ENCODE measurements at regions not wholly inside any gene's neighbourhood (a gene's known extent, or its start where the extent isn't known, plus 50 kb on each side); places are given as distances from the start of the nearest gene placed in this dataset.
"Not testable (repeated sequence)": the region's sequence is repeated elsewhere in the genome, so short reads cannot be mapped to it uniquely, and the experiment has no call there.

- no peak for DNase-seq
Measured at GRCh38 chr22:44574640-44575380, 76.8 kb upstream of the RTL6 start.

- no peak for DNase-seq
Measured at GRCh38 chr22:44574057-44574639, 76.1 kb upstream of the RTL6 start.

GRCh38 chr22:44573451-44573850, 75.4 kb upstream of the RTL6 start:
- DNase-seq = no peak

- no peak for DNase-seq
Measured at GRCh38 chr22:44572414-44573207, 74.6 kb upstream of the RTL6 start.

GRCh38 chr22:44571566-44572413, 73.8 kb upstream of the RTL6 start:
- no peak for DNase-seq

- DNase-seq = no peak
Measured at GRCh38 chr22:44570476-44571445, 72.7 kb upstream of the RTL6 start.

GRCh38 chr22:44569561-44569991, 71.5 kb upstream of the RTL6 start:
- no peak for DNase-seq

- no peak for DNase-seq
Measured at GRCh38 chr22:44567846-44568493, 69.9 kb upstream of the RTL6 start.

- DNase-seq = not testable (repeated sequence)
Measured at GRCh38 chr22:44567378-44567841, 69.4 kb upstream of the RTL6 start.

GRCh38 chr22:44566911-44567310, 68.9 kb upstream of the RTL6 start:
- DNase-seq = no peak

GRCh38 chr22:44562651-44563050, 64.6 kb upstream of the RTL6 start:
- not testable (repeated sequence) for DNase-seq

GRCh38 chr22:44561139-44561840, 63.3 kb upstream of the RTL6 start:
- DNase-seq = no peak

- not testable (repeated sequence) for DNase-seq
Measured at GRCh38 chr22:44558671-44559070, 60.6 kb upstream of the RTL6 start.

GRCh38 chr22:44557872-44558271, 59.8 kb upstream of the RTL6 start:
- not testable (repeated sequence) for DNase-seq

GRCh38 chr22:44557064-44557748, 59.2 kb upstream of the RTL6 start:
- DNase-seq = no peak

- DNase-seq = no peak
Measured at GRCh38 chr22:44555597-44555996, 57.6 kb upstream of the RTL6 start.

GRCh38 chr22:44555046-44555445, 57.0 kb upstream of the RTL6 start:
- DNase-seq = no peak

GRCh38 chr22:44554411-44554810, 56.4 kb upstream of the RTL6 start:
- DNase-seq = no peak

GRCh38 chr22:44550711-44551491, 52.9 kb upstream of the RTL6 start:
- no peak for DNase-seq
